K562 (cell line): ENCODE measurements at regions not wholly inside any gene's neighbourhood (a gene's known extent, or its start where the extent isn't known, plus 50 kb on each side); places are given as distances from the start of the nearest gene placed in this dataset.

Experiments used
- ARID1B ChIP-seq: fragments of 450-650 bp; IDR thresholded peaks from 2 replicates; pipeline ENCODE4 v1.6.1; 2016; ENCODE audit warnings: antibody characterized with exemption, mild to moderate bottlenecking, inconsistent platforms
- ARNT ChIP-seq, 2 experiments: fragments of 450-650 bp; IDR thresholded peaks; 2 replicates each; pipeline ENCODE4 v1.6.1; 2016; ENCODE audit warnings: mild to moderate bottlenecking in 1 of 2
- ATF1 ChIP-seq, 2 experiments: fragments of 450-650 bp in 1 of 2; IDR thresholded peaks; 2 replicates each; pipeline ENCODE4 v1.6.1; 2016; ENCODE audit warnings: missing compliant biosample characterization in 1 of 2, missing genetic modification characterization in 1 of 2
- ELF2 ChIP-seq: fragments of 250-450 bp; sonication (Bioruptor Pico); IDR thresholded peaks from 2 replicates; pipeline ENCODE4 v1.5.0; 2021; ENCODE audit warnings: mild to moderate bottlenecking
- JUND ChIP-seq, 2 experiments: IDR thresholded peaks; 2 replicates in 1 of 2; 3 replicates in 1 of 2; pipeline ENCODE4 v1.6.1; 2011; ENCODE audit warnings: borderline replicate concordance in 2 of 2, low read depth in 2 of 2, low read length in 2 of 2, improper control_type of control experiment in 1 of 2, missing biosample characterization in 1 of 2, missing genetic modification characterization in 1 of 2, missing genetic modification reagents in 1 of 2
- NFATC3 ChIP-seq: fragments of 450-650 bp; IDR thresholded peaks from 2 replicates; pipeline ENCODE4 v1.6.1; 2017; ENCODE audit warnings: mild to moderate bottlenecking
- NR2F6 ChIP-seq: fragments of 450-650 bp; formaldehyde crosslinking; IDR thresholded peaks from 2 replicates; pipeline ENCODE4 v1.4.0; 2020; ENCODE audit warnings: mild to moderate bottlenecking
- RFX1 ChIP-seq: fragments of 450-650 bp; IDR thresholded peaks from 2 replicates; pipeline ENCODE4 v1.6.1; 2016; ENCODE audit warnings: mild to moderate bottlenecking, moderate library complexity
- SMARCA5 ChIP-seq: fragments of 450-650 bp; IDR thresholded peaks from 2 replicates; pipeline ENCODE4 v1.6.1; 2016
- SMARCE1 ChIP-seq: fragments of 450-650 bp; IDR thresholded peaks from 2 replicates; pipeline ENCODE4 v1.7.1; 2016; ENCODE audit warnings: mild to moderate bottlenecking
- TRIM24 ChIP-seq, 2 experiments: fragments of 450-650 bp; IDR thresholded peaks; 2 replicates each; pipeline ENCODE4 v1.6.1; 2016
- ZNF12 ChIP-seq: sonication (generic); formaldehyde crosslinking; IDR thresholded peaks from 2 replicates; pipeline ENCODE4 v1.4.0; 2020; ENCODE audit warnings: mild to moderate bottlenecking, missing genetic modification reagents
- TF ChIP-seq, protein P1 (sequence below): sonication (generic); formaldehyde crosslinking; IDR thresholded peaks from 2 replicates; pipeline ENCODE4 v1.8.1; 2023; ENCODE audit warnings: mild to moderate bottlenecking, missing genetic modification reagents
- TF ChIP-seq, protein P2 (sequence below): fragments of 450-650 bp; IDR thresholded peaks from 2 replicates; pipeline ENCODE4 v1.7.0; 2016; ENCODE audit warnings: borderline replicate concordance
- TF ChIP-seq, protein P3 (sequence below): fragments of 250-450 bp; sonication (Bioruptor Pico); IDR thresholded peaks from 2 replicates; pipeline ENCODE4 v1.4.0; 2020; ENCODE audit warnings: mild to moderate bottlenecking, moderate library complexity, borderline replicate concordance
- TF ChIP-seq, protein P4 (sequence below): fragments of 150-350 bp; conservative IDR thresholded peaks from 2 replicates; pipeline ENCODE4 v1.6.1; 2014; ENCODE audit warnings: low read length

DNA sequence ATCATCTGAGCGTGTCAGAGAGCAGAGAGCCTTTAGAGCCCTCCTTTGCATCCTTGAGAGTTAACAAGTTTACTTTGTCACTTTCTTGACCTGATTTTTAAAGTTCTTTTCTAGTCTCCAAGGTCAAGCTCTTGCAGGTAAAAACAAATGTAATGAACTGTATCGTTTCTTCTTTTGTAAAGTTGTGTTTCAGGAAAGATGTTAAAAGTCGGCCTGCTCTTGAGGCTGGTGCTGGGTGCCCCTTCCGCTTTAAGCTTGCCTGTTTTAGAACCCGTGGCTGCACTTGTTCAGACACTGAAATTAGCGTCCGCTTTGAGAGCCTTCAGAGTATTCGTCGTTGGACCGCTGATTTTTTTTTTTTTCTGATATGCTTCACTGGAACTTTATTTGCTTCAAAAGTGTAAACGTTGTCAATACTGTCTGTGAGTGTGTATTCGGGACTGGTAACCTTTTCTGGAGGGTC lies 52.6 kb upstream of the ULK4 start (continued):
- TF ChIP-seq, protein P1, sequence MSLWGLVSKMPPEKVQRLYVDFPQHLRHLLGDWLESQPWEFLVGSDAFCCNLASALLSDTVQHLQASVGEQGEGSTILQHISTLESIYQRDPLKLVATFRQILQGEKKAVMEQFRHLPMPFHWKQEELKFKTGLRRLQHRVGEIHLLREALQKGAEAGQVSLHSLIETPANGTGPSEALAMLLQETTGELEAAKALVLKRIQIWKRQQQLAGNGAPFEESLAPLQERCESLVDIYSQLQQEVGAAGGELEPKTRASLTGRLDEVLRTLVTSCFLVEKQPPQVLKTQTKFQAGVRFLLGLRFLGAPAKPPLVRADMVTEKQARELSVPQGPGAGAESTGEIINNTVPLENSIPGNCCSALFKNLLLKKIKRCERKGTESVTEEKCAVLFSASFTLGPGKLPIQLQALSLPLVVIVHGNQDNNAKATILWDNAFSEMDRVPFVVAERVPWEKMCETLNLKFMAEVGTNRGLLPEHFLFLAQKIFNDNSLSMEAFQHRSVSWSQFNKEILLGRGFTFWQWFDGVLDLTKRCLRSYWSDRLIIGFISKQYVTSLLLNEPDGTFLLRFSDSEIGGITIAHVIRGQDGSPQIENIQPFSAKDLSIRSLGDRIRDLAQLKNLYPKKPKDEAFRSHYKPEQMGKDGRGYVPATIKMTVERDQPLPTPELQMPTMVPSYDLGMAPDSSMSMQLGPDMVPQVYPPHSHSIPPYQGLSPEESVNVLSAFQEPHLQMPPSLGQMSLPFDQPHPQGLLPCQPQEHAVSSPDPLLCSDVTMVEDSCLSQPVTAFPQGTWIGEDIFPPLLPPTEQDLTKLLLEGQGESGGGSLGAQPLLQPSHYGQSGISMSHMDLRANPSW (CRISPR knock-in tag): no peak
- no peak for TF ChIP-seq ARID1B
- TF ChIP-seq SMARCA5: 0 out of 2 replicates have a peak, but pooled peaks have one; percentile 32
- TF ChIP-seq TRIM24 (IDR thresholded peaks at IDR 0.05): no peak
- no peak for TF ChIP-seq SMARCE1
- TF ChIP-seq NFATC3: peak; percentile 21; the same call in 1 of the 2 replicates
- no peak for TF ChIP-seq ATF1 (CRISPR knock-in tag; IDR thresholded peaks at IDR 0.05)
- no peak; the same call in 1 of the 2 replicates for TF ChIP-seq ATF1 (tag; IDR thresholded peaks at IDR 0.05)
- no peak for TF ChIP-seq ELF2 (CRISPR knock-in tag)
- TF ChIP-seq ARNT (IDR thresholded peaks at IDR 0.05): 0 out of 4 replicates have a peak, but pooled peaks of 1 of the 2 experiments have one; percentile 36
- no peak for TF ChIP-seq NR2F6 (CRISPR knock-in tag)
- TF ChIP-seq, protein P2, sequence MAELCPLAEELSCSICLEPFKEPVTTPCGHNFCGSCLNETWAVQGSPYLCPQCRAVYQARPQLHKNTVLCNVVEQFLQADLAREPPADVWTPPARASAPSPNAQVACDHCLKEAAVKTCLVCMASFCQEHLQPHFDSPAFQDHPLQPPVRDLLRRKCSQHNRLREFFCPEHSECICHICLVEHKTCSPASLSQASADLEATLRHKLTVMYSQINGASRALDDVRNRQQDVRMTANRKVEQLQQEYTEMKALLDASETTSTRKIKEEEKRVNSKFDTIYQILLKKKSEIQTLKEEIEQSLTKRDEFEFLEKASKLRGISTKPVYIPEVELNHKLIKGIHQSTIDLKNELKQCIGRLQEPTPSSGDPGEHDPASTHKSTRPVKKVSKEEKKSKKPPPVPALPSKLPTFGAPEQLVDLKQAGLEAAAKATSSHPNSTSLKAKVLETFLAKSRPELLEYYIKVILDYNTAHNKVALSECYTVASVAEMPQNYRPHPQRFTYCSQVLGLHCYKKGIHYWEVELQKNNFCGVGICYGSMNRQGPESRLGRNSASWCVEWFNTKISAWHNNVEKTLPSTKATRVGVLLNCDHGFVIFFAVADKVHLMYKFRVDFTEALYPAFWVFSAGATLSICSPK: no peak
- TF ChIP-seq RFX1: no peak
- TF ChIP-seq, protein P3, sequence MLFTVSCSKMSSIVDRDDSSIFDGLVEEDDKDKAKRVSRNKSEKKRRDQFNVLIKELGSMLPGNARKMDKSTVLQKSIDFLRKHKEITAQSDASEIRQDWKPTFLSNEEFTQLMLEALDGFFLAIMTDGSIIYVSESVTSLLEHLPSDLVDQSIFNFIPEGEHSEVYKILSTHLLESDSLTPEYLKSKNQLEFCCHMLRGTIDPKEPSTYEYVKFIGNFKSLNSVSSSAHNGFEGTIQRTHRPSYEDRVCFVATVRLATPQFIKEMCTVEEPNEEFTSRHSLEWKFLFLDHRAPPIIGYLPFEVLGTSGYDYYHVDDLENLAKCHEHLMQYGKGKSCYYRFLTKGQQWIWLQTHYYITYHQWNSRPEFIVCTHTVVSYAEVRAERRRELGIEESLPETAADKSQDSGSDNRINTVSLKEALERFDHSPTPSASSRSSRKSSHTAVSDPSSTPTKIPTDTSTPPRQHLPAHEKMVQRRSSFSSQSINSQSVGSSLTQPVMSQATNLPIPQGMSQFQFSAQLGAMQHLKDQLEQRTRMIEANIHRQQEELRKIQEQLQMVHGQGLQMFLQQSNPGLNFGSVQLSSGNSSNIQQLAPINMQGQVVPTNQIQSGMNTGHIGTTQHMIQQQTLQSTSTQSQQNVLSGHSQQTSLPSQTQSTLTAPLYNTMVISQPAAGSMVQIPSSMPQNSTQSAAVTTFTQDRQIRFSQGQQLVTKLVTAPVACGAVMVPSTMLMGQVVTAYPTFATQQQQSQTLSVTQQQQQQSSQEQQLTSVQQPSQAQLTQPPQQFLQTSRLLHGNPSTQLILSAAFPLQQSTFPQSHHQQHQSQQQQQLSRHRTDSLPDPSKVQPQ: no peak
- TF ChIP-seq, protein P4, sequence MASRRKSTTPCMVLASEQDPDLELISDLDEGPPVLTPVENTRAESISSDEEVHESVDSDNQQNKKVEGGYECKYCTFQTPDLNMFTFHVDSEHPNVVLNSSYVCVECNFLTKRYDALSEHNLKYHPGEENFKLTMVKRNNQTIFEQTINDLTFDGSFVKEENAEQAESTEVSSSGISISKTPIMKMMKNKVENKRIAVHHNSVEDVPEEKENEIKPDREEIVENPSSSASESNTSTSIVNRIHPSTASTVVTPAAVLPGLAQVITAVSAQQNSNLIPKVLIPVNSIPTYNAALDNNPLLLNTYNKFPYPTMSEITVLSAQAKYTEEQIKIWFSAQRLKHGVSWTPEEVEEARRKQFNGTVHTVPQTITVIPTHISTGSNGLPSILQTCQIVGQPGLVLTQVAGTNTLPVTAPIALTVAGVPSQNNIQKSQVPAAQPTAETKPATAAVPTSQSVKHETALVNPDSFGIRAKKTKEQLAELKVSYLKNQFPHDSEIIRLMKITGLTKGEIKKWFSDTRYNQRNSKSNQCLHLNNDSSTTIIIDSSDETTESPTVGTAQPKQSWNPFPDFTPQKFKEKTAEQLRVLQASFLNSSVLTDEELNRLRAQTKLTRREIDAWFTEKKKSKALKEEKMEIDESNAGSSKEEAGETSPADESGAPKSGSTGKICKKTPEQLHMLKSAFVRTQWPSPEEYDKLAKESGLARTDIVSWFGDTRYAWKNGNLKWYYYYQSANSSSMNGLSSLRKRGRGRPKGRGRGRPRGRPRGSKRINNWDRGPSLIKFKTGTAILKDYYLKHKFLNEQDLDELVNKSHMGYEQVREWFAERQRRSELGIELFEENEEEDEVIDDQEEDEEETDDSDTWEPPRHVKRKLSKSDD: no peak
- peak; percentile 90; the same call in 1 of the 2 replicates for TF ChIP-seq ZNF12 (CRISPR knock-in tag)
- TF ChIP-seq JUND (IDR thresholded peaks at IDR 0.05; ENCODE audit: borderline replicate concordance, low read depth, low read length): no peak
- TF ChIP-seq JUND (tag; IDR thresholded peaks at IDR 0.05; ENCODE audit: borderline replicate concordance, low read depth, low read length): peak; percentile 56; the same call in 1 of the 3 replicates
